ENCODE measurements at regions not wholly inside any gene's neighbourhood (a gene's known extent, or its start where the extent isn't known, plus 50 kb on each side); places are given as distances from the start of the nearest gene placed in this dataset.

GRCh38 chr6:113246186-113246585, 611.0 kb upstream of the MARCKS start:
- TF ChIP-seq CTCF (IDR thresholded peaks at IDR 0.05; ENCODE audit: low read length) (no peak), EZH2 (IDR thresholded peaks at IDR 0.05; ENCODE audit: borderline replicate concordance, low read length) (no peak)
